ENCODE measurements at regions not wholly inside any gene's neighbourhood (a gene's known extent, or its start where the extent isn't known, plus 50 kb on each side); places are given as distances from the start of the nearest gene placed in this dataset.

DNA sequence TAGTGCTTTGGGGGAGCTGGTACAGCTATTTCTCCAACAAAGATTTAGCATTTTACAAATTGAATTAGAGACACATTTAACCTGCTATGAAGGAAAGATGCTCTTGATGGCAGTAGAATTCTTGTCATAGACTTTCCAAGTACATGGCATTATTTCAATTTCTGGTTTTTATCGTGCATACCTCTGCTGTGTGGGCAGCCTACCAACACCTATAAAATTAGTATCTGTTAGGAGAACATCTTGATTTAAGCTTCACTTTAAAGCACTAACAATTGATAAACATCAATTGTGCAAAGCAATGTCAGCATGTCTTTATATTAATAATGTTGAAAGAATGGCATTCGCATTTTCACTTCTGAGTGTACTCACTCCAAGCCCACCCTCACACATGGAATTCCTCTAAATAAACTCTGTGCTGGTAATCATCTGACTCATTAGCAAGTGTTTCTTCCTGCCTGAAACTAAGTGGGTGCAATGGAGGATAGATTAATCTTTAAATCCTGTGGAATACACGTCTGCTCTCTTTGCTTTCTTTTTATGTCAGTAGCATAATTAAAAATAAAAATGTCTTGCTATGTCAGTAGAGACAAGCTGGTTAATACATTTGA, 279.8 kb upstream of the MAGEB18 start:
- FAIRE-seq = no peak
- H3K4me2 ChIP-seq (ENCODE audit: insufficient read depth, low read length) = no peak overlapping the region
- H3K4me3 ChIP-seq = no peak overlapping the region
- no peak overlapping the region for H3K27ac ChIP-seq (ENCODE audit: extremely low read depth, low read depth, low read length)
- intact Hi-C loops (cut with micrococcal nuclease) = no loop called here
- ATAC-seq = no peak
- no peak for DNase-seq (ENCODE audit: extremely low read depth in 1 of 4, low spot score in 3 of 4)
- no peak overlapping the region for H2AFZ ChIP-seq (ENCODE audit: low read depth, low read length)
- H4K20me1 ChIP-seq (replicated peaks; ENCODE audit: control insufficient read depth, insufficient read depth, low read length) = no peaks in the 10 kb centered on the region
- WGBS (ENCODE audit: insufficient coverage, low coverage, missing lambda C conversion rate) = 0% methylated on average over 3 of the region's 3 CpGs
- H3K9ac ChIP-seq (ENCODE audit: insufficient read depth in 1 of 2, low read depth in 2 of 2, low read length in 2 of 2) = no peak overlapping the region
- H3K9me1 ChIP-seq (ENCODE audit: control insufficient read depth, insufficient read depth, low read length) = no peaks in the 10 kb centered on the region
- no TSS peak for BruUV-seq (replicated peaks)
- CTCF ChIA-PET (ENCODE audit: low intra/inter-chr PET ratio) = no interaction called here
- no peaks in the 10 kb centered on the region for H3K79me2 ChIP-seq (ENCODE audit: control insufficient read depth, insufficient read depth, low read length)
- no peaks in the 10 kb centered on the region for H3K4me1 ChIP-seq (replicated peaks in 1 of 2; ENCODE audit: control insufficient read depth in 2 of 2, insufficient read depth in 2 of 2, low read length in 2 of 2)
- H3K9me3 ChIP-seq (replicated peaks; ENCODE audit: control insufficient read depth, insufficient read depth, low read depth, low read length) = no peaks in the 10 kb centered on the region
- in situ Hi-C loops (cut with MboI) = no loop called here
- POLR2A ChIA-PET = no interaction called here
- TF ChIP-seq, protein P1, sequence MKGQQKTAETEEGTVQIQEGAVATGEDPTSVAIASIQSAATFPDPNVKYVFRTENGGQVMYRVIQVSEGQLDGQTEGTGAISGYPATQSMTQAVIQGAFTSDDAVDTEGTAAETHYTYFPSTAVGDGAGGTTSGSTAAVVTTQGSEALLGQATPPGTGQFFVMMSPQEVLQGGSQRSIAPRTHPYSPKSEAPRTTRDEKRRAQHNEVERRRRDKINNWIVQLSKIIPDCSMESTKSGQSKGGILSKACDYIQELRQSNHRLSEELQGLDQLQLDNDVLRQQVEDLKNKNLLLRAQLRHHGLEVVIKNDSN (CRISPR knock-in tag; IDR thresholded peaks at IDR 0.05) = no peak
- TF ChIP-seq CHD4 (IDR thresholded peaks at IDR 0.05; ENCODE audit: insufficient read depth, insufficient replicate concordance, low read depth, low read length, poor library complexity, severe bottlenecking) (no peak), ZNF778 (CRISPR knock-in tag; IDR thresholded peaks at IDR 0.05) (no peak), FOXP1 (CRISPR knock-in tag; IDR thresholded peaks at IDR 0.05) (no peak), ZNF551 (CRISPR knock-in tag; IDR thresholded peaks at IDR 0.05) (no peak), JUND (IDR thresholded peaks at IDR 0.05; ENCODE audit: borderline replicate concordance, low read depth, low read length) (no peak), JUND (tag; IDR thresholded peaks at IDR 0.05; ENCODE audit: borderline replicate concordance, low read depth, low read length) (no peak), GATAD2A (IDR thresholded peaks at IDR 0.05) (no peak), ZNF586 (CRISPR knock-in tag; conservative IDR thresholded peaks at IDR 0.05) (no peak), EWSR1 (IDR thresholded peaks at IDR 0.05; ENCODE audit: borderline replicate concordance, low read depth, partially characterized antibody) (no peak)
- TF ChIP-seq, protein P2, sequence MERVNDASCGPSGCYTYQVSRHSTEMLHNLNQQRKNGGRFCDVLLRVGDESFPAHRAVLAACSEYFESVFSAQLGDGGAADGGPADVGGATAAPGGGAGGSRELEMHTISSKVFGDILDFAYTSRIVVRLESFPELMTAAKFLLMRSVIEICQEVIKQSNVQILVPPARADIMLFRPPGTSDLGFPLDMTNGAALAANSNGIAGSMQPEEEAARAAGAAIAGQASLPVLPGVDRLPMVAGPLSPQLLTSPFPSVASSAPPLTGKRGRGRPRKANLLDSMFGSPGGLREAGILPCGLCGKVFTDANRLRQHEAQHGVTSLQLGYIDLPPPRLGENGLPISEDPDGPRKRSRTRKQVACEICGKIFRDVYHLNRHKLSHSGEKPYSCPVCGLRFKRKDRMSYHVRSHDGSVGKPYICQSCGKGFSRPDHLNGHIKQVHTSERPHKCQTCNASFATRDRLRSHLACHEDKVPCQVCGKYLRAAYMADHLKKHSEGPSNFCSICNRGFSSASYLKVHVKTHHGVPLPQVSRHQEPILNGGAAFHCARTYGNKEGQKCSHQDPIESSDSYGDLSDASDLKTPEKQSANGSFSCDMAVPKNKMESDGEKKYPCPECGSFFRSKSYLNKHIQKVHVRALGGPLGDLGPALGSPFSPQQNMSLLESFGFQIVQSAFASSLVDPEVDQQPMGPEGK (CRISPR knock-in tag; IDR thresholded peaks at IDR 0.05; ENCODE audit: borderline replicate concordance) = no peak
- H3K36me3 ChIP-seq (ENCODE audit: control insufficient read depth, insufficient read depth, low read length) = no peaks in the 10 kb centered on the region
- H3K27me3 ChIP-seq (ENCODE audit: control insufficient read depth in 2 of 2, insufficient read depth in 2 of 2, low read length in 2 of 2) = no peaks in the 10 kb centered on the region

All from K562 (cell line).